ENCODE measurements at regions not wholly inside any gene's neighbourhood (a gene's known extent, or its start where the extent isn't known, plus 50 kb on each side); places are given as distances from the start of the nearest gene placed in this dataset.

- DNase-seq (ENCODE audit: low read depth in 3 of 3), result no peak
Observed at GRCh38 chr13:80284290-80284689, 56.6 kb downstream of the SPRY2 start.

GRCh38 chr13:80278706-80279105 lies 62.2 kb downstream of the SPRY2 start:
- DNase-seq (ENCODE audit: low read depth in 3 of 3), result no peak

GRCh38 chr13:80276371-80277289 lies 64.3 kb downstream of the SPRY2 start:
- DNase-seq (ENCODE audit: low read depth in 3 of 3), result no peak

GRCh38 chr13:80274643-80275042 lies 66.3 kb downstream of the SPRY2 start:
- DNase-seq (ENCODE audit: low read depth in 3 of 3), result no peak

GRCh38 chr13:80273718-80274117 lies 67.2 kb downstream of the SPRY2 start:
- no peak for DNase-seq (ENCODE audit: low read depth in 3 of 3)

- no peak for DNase-seq (ENCODE audit: low read depth in 3 of 3)
Observed at GRCh38 chr13:80265348-80265747, 75.6 kb downstream of the SPRY2 start.

GRCh38 chr13:80263745-80264513 lies 77.0 kb downstream of the SPRY2 start:
- DNase-seq (ENCODE audit: low read depth in 3 of 3), result no peak

GRCh38 chr13:80262051-80262695 lies 78.8 kb downstream of the SPRY2 start:
- DNase-seq (ENCODE audit: low read depth in 3 of 3), result no peak

- DNase-seq (ENCODE audit: low read depth in 3 of 3), result no peak
Observed at GRCh38 chr13:80259159-80259558, 81.8 kb downstream of the SPRY2 start.

- no peak for DNase-seq (ENCODE audit: low read depth in 3 of 3)
Observed at GRCh38 chr13:80256352-80256932, 84.5 kb downstream of the SPRY2 start.

GRCh38 chr13:80255946-80256345 lies 85.0 kb downstream of the SPRY2 start:
- DNase-seq (ENCODE audit: low read depth in 3 of 3), result no peak

GRCh38 chr13:80251403-80251802 lies 89.5 kb downstream of the SPRY2 start:
- no peak for DNase-seq (ENCODE audit: low read depth in 3 of 3)

GRCh38 chr13:80250213-80250810 lies 90.6 kb downstream of the SPRY2 start:
- DNase-seq (ENCODE audit: low read depth in 3 of 3), result no peak

- DNase-seq (ENCODE audit: low read depth in 3 of 3), result no peak
Observed at GRCh38 chr13:80249516-80250212, 91.3 kb downstream of the SPRY2 start.

GRCh38 chr13:80245162-80245733 lies 95.7 kb downstream of the SPRY2 start:
- no peak for DNase-seq (ENCODE audit: low read depth in 3 of 3)

- no peak for DNase-seq (ENCODE audit: low read depth in 3 of 3)
Observed at GRCh38 chr13:80244574-80244973, 96.4 kb downstream of the SPRY2 start.

- no peak for DNase-seq (ENCODE audit: low read depth in 3 of 3)
Observed at GRCh38 chr13:80242728-80243427, 98.0 kb downstream of the SPRY2 start.

- DNase-seq (ENCODE audit: low read depth in 3 of 3), result no peak
Observed at GRCh38 chr13:80239571-80240255, 101.2 kb downstream of the SPRY2 start.

GRCh38 chr13:80239116-80239515 lies 101.8 kb downstream of the SPRY2 start:
- no peak for DNase-seq (ENCODE audit: low read depth in 3 of 3)
